GM23338 (cell line): ENCODE measurements at regions not wholly inside any gene's neighbourhood (a gene's known extent, or its start where the extent isn't known, plus 50 kb on each side); places are given as distances from the start of the nearest gene placed in this dataset.

Experiments
- CREB1 ChIP-seq: fragments of 250-450 bp; sonication (Bioruptor Pico); IDR thresholded peaks from 2 replicates; pipeline ENCODE4 v1.5.0; 2020; ENCODE audit warnings: low read depth, mild to moderate bottlenecking, moderate library complexity
- EZH2 ChIP-seq: fragments of 200-600 bp; sonication (generic); IDR thresholded peaks from one replicate; pipeline ENCODE4 v1.8.0; 2017; ENCODE audit warnings: antibody characterized with exemption, mild to moderate bottlenecking, low read depth; ENCODE audit not compliant: unreplicated experiment
- EZH2phosphoT487 ChIP-seq: fragments of 200-600 bp; sonication (generic); IDR thresholded peaks from one replicate; pipeline ENCODE4 v1.8.1; 2018; ENCODE audit warnings: antibody characterized with exemption; ENCODE audit not compliant: unreplicated experiment
- JUNB ChIP-seq: IDR thresholded peaks from one replicate; pipeline ENCODE4 v1.6.1; 2016; ENCODE audit warnings: antibody characterized with exemption; ENCODE audit not compliant: unreplicated experiment
- POLR2AphosphoS5 ChIP-seq: IDR thresholded peaks from 2 replicates; pipeline ENCODE4 v1.6.1; 2016; ENCODE audit warnings: antibody characterized with exemption, low read depth
- TF ChIP-seq, protein P1 (sequence below), 2 experiments: fragments of 200-600 bp in 1 of 2; sonication (generic) in 1 of 2; conservative IDR thresholded peaks; 2 replicates each; pipeline versions ENCODE4 v1.5.1 to v1.6.1; 2016 to 2017; ENCODE audit warnings: antibody characterized with exemption in 2 of 2, low read depth in 2 of 2, mild to moderate bottlenecking in 2 of 2, moderate library complexity in 1 of 2
- TF ChIP-seq, protein P2 (sequence below): IDR thresholded peaks from 2 replicates; pipeline ENCODE4 v1.6.1; 2016; ENCODE audit warnings: antibody characterized with exemption
- TF ChIP-seq, protein P3 (sequence below): IDR thresholded peaks from one replicate; pipeline ENCODE4 v1.6.1; 2018; ENCODE audit warnings: antibody characterized with exemption; ENCODE audit not compliant: unreplicated experiment

DNA sequence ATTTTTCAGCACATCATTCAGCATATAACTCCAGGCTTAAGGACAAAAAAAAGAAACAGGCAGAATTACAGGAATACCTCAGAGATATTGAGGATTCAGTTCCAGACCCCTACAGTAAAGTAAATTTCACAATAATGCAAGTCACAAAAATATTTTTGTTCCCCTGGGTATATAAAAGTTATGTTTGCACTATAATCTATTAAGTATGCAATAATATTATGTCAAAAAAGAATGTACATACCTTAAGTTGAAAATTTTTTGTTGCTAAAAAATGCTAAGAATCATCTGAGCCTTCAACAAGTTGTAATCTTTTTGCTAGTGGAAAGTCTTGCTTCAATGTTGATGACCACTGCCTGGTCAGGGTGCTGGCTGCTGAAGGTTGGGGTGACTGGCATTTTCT is 2532.5 kb downstream of the ARAP2 start:
- TF ChIP-seq, protein P1, sequence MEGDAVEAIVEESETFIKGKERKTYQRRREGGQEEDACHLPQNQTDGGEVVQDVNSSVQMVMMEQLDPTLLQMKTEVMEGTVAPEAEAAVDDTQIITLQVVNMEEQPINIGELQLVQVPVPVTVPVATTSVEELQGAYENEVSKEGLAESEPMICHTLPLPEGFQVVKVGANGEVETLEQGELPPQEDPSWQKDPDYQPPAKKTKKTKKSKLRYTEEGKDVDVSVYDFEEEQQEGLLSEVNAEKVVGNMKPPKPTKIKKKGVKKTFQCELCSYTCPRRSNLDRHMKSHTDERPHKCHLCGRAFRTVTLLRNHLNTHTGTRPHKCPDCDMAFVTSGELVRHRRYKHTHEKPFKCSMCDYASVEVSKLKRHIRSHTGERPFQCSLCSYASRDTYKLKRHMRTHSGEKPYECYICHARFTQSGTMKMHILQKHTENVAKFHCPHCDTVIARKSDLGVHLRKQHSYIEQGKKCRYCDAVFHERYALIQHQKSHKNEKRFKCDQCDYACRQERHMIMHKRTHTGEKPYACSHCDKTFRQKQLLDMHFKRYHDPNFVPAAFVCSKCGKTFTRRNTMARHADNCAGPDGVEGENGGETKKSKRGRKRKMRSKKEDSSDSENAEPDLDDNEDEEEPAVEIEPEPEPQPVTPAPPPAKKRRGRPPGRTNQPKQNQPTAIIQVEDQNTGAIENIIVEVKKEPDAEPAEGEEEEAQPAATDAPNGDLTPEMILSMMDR (conservative IDR thresholded peaks at IDR 0.05; ENCODE audit: low read depth in 2 of 2) = no peak
- TF ChIP-seq EZH2phosphoT487 (no peak), POLR2AphosphoS5 (no peak), CREB1 (CRISPR knock-in tag) (no peak), EZH2 (no peak), JUNB (no peak)
- TF ChIP-seq, protein P2, sequence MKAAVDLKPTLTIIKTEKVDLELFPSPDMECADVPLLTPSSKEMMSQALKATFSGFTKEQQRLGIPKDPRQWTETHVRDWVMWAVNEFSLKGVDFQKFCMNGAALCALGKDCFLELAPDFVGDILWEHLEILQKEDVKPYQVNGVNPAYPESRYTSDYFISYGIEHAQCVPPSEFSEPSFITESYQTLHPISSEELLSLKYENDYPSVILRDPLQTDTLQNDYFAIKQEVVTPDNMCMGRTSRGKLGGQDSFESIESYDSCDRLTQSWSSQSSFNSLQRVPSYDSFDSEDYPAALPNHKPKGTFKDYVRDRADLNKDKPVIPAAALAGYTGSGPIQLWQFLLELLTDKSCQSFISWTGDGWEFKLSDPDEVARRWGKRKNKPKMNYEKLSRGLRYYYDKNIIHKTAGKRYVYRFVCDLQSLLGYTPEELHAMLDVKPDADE = no peak
- TF ChIP-seq, protein P3, sequence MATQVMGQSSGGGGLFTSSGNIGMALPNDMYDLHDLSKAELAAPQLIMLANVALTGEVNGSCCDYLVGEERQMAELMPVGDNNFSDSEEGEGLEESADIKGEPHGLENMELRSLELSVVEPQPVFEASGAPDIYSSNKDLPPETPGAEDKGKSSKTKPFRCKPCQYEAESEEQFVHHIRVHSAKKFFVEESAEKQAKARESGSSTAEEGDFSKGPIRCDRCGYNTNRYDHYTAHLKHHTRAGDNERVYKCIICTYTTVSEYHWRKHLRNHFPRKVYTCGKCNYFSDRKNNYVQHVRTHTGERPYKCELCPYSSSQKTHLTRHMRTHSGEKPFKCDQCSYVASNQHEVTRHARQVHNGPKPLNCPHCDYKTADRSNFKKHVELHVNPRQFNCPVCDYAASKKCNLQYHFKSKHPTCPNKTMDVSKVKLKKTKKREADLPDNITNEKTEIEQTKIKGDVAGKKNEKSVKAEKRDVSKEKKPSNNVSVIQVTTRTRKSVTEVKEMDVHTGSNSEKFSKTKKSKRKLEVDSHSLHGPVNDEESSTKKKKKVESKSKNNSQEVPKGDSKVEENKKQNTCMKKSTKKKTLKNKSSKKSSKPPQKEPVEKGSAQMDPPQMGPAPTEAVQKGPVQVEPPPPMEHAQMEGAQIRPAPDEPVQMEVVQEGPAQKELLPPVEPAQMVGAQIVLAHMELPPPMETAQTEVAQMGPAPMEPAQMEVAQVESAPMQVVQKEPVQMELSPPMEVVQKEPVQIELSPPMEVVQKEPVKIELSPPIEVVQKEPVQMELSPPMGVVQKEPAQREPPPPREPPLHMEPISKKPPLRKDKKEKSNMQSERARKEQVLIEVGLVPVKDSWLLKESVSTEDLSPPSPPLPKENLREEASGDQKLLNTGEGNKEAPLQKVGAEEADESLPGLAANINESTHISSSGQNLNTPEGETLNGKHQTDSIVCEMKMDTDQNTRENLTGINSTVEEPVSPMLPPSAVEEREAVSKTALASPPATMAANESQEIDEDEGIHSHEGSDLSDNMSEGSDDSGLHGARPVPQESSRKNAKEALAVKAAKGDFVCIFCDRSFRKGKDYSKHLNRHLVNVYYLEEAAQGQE = no peak
